ENCODE measurements at regions not wholly inside any gene's neighbourhood (a gene's known extent, or its start where the extent isn't known, plus 50 kb on each side); places are given as distances from the start of the nearest gene placed in this dataset.

- TF ChIP-seq CTCF (IDR thresholded peaks at IDR 0.05) (no peak), POLR2AphosphoS5 (IDR thresholded peaks at IDR 0.05; ENCODE audit: low read depth, low read length) (no peak), TCF7L2 (IDR thresholded peaks at IDR 0.05; ENCODE audit: low read depth, low read length) (no peak), REST (IDR thresholded peaks at IDR 0.05; ENCODE audit: insufficient read depth in 1 of 2, low read depth in 2 of 2, low read length in 1 of 2) (no peak)
These were observed 224.5 kb downstream of the VEGFC start for GRCh38 chr4:176568238-176568637.

Data from Panc1 (cell line).